CD4-positive, alpha-beta T cell treated with Interleukin-17A for 1 hour (primary cell): ENCODE measurements at regions not wholly inside any gene's neighbourhood (a gene's known extent, or its start where the extent isn't known, plus 50 kb on each side); places are given as distances from the start of the nearest gene placed in this dataset.

ENCODE experiments used
- DNase-seq: peaks from one replicate; pipeline ENCODE4 v3.0.0-alpha.2; 2020

DNA sequence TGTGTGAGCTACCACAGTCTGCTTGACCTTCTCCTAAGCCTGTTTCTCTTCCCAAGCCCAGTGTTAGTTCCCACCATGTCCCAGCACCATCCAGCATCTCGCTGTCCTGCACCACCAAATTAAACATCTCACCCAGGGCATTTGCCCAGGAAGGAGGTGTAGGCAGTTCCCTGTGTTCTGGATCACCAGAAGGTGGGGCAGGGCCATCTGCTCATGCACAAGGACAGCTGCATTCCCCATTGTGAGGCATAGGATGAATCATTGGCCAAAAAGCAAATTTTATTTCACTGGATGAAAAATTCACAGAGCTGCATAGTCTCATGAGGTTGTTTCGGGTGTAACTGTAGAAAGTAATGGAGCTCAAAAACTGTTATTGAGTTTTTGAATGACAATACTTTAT is 89.5 kb upstream of the GRIA1 start:
- no peak for DNase-seq

GRCh38 chr5:153402550-153402949 is 87.9 kb upstream of the GRIA1 start:
- DNase-seq = no peak

- no peak for DNase-seq
Measured at GRCh38 chr5:153403470-153403869, 87.0 kb upstream of the GRIA1 start.

DNA sequence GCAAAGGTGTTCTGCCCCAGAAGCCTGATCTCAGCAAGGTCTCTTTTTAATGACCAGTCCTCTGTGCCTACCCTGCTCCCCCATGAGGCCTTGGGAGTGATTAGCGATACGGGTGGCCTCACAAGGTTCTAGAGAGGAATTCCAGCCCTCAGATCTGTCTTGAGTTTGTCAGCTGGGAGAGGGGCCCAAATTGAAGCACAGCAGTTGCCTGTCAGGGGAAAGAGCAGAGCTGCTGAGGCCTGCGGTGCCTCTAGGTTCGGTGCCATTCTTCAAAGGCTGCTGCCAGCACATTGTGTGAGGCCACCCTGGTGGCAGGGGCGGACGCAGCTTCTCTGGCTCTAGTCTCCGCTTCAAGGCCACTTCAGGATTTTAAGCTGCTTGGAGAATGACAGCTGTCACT is 85.7 kb upstream of the GRIA1 start:
- DNase-seq = no peak

- DNase-seq = no peak
Measured at GRCh38 chr5:153421676-153422075, 68.8 kb upstream of the GRIA1 start.

DNA sequence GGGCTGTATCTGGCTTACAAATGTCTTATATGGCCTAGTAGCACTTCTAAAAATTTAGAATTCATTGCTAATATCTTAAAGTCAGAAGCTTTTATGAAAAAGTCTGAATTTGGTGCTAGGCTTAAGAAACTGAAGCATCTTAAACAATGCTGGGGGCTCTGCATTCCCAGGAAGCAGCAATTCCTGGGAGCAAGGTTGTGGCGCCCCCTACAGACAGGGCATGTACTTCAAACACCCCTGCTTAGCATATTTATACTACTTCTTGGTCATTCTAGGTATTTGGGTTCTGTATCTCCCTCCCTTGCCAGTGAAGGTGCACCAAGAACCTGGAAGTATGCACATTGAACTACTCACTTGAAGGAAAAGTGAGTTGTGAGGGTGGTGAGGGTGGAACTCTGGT is 64.6 kb upstream of the GRIA1 start:
- no peak for DNase-seq

GRCh38 chr5:153429761-153430380 is 60.6 kb upstream of the GRIA1 start:
- no peak for DNase-seq

GRCh38 chr5:153432583-153432982 is 57.9 kb upstream of the GRIA1 start:
- no peak for DNase-seq

GRCh38 chr5:153437251-153437650 is 53.2 kb upstream of the GRIA1 start:
- no peak for DNase-seq

- DNase-seq = no peak
Measured at GRCh38 chr5:153439130-153439529, 51.3 kb upstream of the GRIA1 start.
